ENCODE measurements at regions not wholly inside any gene's neighbourhood (a gene's known extent, or its start where the extent isn't known, plus 50 kb on each side); places are given as distances from the start of the nearest gene placed in this dataset.

GRCh38 chr3:118396491-118396890, 638.2 kb downstream of the IGSF11 start (continued):
- TF ChIP-seq SMC3 (conservative IDR thresholded peaks at IDR 0.05; ENCODE audit: insufficient read depth, low read depth, low read length) (no peak), NKRF (IDR thresholded peaks at IDR 0.05; ENCODE audit: borderline replicate concordance) (no peak), KDM1A (IDR thresholded peaks at IDR 0.05) (no peak), ZNF133 (CRISPR knock-in tag; IDR thresholded peaks at IDR 0.05) (no peak), JUN (IDR thresholded peaks at IDR 0.05; ENCODE audit: borderline replicate concordance, low read depth, low read length) (no peak), JUN (CRISPR knock-in tag; IDR thresholded peaks at IDR 0.05; ENCODE audit: borderline replicate concordance) (no peak), ZNF280B (CRISPR knock-in tag; IDR thresholded peaks at IDR 0.05) (no peak), NFRKB (IDR thresholded peaks at IDR 0.05; ENCODE audit: low read depth) (no peak), MCM3 (IDR thresholded peaks at IDR 0.05) (no peak), NRF1 (conservative IDR thresholded peaks at IDR 0.05 in 1 of 2, IDR thresholded peaks at IDR 0.05 in 1 of 2) (no peak), BCOR (IDR thresholded peaks at IDR 0.05) (no peak), FOXK1 (CRISPR knock-in tag; IDR thresholded peaks at IDR 0.05; ENCODE audit: borderline replicate concordance) (no peak), ZNF76 (CRISPR knock-in tag; IDR thresholded peaks at IDR 0.05; ENCODE audit: borderline replicate concordance) (no peak), ZBTB5 (IDR thresholded peaks at IDR 0.05) (no peak), POLR2H (tag; IDR thresholded peaks at IDR 0.05; ENCODE audit: low read depth) (no peak), CSDE1 (IDR thresholded peaks at IDR 0.05) (no peak), ZNF561 (CRISPR knock-in tag; conservative IDR thresholded peaks at IDR 0.05) (no peak), RHOXF2B (CRISPR knock-in tag; conservative IDR thresholded peaks at IDR 0.05) (no peak), ESRRB (CRISPR knock-in tag; IDR thresholded peaks at IDR 0.05; ENCODE audit: borderline replicate concordance) (no peak), ZNF740 (CRISPR knock-in tag; IDR thresholded peaks at IDR 0.05) (no peak), ZNF740 (tag; IDR thresholded peaks at IDR 0.05) (no peak)

Measured in K562 (cell line).